GM10266 (cell line): ENCODE measurements at regions not wholly inside any gene's neighbourhood (a gene's known extent, or its start where the extent isn't known, plus 50 kb on each side); places are given as distances from the start of the nearest gene placed in this dataset.
"Not testable (repeated sequence)": the region's sequence is repeated elsewhere in the genome, so short reads cannot be mapped to it uniquely, and the experiment has no call there.

ENCODE experiments used
- DNase-seq: peaks from one replicate; pipeline ENCODE4 v3.0.0; 2012; ENCODE audit errors: extremely low spot score
- CTCF ChIP-seq: IDR thresholded peaks from 2 replicates; pipeline ENCODE4 v1.5.1; 2012; ENCODE audit warnings: mild to moderate bottlenecking, low read depth; ENCODE audit not compliant: control insufficient read depth, insufficient read depth; ENCODE audit errors: missing control alignments

GRCh38 chr14:105742531-105742848 lies 216.1 kb downstream of the TMEM121 start:
- no peak for DNase-seq
- TF ChIP-seq CTCF, result no peak

- DNase-seq, result not testable (repeated sequence)
These were observed 216.7 kb downstream of the TMEM121 start for GRCh38 chr14:105742904-105743701.

DNA sequence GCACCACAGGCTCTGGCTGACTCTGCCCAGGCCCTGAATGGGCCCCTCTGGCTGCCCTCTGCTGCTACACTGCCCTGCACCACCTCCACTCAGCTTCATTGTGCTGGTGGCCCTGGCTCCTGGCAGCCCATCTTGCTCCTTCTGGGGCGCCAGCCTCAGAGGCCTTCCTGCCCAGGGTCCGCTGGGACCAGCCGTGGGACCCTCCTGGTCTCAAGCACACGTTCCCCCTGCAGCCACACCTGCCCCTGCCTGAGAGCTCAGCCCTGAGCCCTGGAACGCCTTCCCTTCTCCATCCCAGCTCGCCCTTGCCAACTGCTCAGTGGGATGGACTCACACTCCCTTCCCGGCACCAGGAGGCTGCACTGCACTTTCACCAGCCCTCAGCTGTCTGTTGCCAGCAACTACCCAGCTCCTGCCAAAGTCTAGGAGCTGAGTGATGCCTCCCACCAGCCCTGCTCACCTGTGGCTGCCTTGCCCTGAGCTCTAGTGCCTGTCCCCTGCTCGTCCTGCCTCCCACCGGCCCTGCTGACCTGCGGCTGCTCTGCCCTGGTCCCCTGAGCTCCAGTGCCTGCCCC lies 217.9 kb downstream of the TMEM121 start:
- not testable (repeated sequence) for DNase-seq

DNA sequence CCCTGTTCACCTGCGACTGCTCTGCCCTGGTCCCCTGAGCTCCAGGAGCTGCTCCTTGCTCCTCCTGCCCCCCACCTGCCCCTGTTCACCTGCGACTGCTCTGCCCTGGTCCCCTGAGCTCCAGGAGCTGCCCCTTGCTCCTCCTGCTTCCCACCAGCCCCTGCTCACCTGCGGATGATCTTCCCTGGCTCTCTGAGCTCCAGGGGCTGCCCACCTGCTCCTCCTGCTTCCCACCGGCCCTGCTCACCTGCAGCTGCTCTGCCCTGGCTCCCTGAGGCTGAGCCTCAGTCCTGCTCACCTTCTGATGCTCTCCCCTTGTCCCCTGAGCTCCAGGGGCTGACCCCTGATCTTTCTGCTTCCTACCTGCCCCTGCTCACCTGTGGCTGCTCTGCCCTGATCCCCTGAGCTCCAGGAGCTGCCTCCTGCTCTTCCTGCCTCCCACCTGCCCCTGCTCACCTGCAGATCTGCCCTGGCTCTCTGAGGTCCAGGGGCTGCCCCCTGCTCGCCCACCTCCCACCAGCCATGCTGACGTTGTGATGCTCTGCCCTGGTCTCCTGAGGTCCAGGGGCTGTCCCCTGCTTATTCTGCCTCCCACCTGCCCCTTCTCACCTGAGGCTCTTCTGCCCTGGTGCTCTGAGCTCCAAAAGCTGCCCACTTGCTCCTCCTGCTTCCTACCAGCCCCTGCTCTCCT lies 219.2 kb downstream of the TMEM121 start:
- DNase-seq, result no peak
- TF ChIP-seq CTCF, result no peak

- no peak for TF ChIP-seq CTCF
- DNase-seq, result no peak
These were observed 219.7 kb downstream of the TMEM121 start for GRCh38 chr14:105746124-105746514.

DNA sequence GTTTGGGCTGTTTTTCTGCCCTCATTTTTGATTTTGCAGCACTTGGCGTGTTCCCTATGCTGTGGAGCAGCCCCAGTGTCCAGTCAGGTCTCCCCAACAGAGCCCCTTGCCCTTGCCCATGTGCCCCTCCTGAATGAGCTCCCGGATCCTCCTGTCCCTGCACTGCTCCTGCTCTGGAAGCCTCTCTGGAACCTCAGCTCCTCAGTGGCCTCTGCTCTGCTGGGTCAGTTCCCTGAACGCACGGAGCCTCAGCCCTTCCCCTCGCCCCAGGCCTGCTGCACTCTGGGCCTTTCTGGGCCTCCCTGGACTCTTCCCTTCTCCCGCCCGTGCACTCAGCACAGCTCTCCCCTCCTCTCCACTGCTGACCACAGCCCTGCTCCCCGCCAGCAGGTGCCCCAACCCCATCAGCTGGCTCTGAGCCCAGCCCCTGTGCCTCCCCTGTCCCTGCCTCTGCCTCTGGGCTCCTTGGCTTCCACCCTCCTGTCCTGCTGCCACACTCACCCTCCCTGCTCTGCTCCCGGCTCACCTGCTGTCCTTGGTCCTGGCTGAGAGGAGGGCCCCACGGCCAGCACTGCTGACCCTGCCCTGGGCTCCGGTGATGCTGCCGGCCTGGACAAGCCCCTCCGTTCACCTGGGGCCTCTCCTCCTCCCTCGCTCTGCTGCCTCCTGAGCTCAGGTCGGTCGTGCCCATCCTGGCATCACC lies 220.6 kb downstream of the TMEM121 start:
- DNase-seq, result not testable (repeated sequence)

DNA sequence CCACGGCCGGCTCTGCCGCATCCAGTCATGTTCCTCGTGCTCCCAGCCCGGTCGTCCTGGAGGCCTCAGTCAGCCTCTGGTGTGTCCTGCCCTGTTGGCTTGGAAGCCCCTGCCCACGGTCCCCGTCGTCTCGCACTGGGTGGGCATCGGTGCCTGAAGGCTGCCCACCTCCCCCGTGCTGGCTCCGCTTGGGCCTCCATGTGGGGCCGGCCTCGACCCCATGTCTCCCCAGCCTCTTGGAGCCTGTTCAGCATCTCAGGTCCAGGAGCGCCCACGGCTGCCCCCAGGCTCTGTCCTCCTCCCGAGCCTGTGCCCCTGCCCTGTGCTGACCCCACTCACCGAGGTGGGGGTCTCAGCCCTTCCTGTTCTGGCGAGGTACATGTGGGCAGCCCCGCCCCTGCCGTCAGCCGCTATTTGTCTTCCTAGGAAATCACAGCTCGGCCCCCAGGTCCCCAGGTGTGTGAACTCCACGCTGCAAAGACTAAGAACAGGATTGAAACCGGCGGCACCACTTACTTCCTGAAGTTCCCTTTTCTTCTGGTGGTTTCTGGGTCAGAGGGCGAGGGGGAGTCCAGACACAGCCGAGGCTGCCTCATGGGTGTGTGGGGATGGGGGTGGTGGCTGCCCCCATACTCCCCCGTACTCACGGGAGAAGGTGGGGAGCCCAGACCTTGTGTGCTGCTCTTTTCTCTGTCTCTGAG lies 221.3 kb downstream of the TMEM121 start:
- not testable (repeated sequence) for DNase-seq

DNA sequence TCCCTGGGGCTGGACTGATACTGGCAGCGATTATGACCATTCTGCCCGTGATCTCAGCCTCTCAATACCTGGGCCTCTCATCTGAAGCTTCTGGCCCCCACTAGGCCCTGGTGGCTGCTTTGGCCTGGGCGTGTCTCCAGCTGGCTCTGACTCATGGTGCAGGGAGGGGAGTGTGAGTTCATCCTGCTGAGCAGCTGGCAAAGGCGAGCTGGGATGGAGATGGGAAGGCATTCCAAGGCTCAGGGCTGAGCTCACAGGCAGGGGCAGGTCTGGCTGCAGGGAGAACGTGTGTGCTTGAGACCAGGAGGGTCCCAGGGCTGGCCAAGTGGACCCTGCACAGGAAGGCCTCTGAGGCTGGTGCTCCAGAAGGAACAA lies 221.8 kb downstream of the TMEM121 start:
- no peak for TF ChIP-seq CTCF
- no peak for DNase-seq

DNA sequence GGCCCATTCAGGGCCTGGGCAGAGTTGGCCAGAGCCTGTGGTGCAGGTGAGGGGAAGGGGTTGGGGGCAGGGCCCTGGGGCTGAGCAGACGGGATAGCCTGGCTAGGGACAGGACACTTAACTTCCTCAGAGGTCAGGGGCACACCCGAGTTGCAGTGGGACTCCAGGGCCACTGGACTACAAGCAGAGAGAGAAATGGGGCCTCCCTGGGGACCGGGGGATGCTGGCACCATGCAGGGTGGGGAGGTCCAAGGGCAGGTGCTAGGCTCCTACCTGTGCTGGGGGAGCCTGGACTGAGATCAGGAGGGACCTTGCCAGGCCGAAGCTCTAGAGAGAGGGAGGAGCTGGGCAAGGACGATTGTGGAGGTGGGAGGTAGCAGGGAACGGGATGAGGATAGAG lies 222.3 kb downstream of the TMEM121 start:
- DNase-seq, result not testable (repeated sequence)

DNA sequence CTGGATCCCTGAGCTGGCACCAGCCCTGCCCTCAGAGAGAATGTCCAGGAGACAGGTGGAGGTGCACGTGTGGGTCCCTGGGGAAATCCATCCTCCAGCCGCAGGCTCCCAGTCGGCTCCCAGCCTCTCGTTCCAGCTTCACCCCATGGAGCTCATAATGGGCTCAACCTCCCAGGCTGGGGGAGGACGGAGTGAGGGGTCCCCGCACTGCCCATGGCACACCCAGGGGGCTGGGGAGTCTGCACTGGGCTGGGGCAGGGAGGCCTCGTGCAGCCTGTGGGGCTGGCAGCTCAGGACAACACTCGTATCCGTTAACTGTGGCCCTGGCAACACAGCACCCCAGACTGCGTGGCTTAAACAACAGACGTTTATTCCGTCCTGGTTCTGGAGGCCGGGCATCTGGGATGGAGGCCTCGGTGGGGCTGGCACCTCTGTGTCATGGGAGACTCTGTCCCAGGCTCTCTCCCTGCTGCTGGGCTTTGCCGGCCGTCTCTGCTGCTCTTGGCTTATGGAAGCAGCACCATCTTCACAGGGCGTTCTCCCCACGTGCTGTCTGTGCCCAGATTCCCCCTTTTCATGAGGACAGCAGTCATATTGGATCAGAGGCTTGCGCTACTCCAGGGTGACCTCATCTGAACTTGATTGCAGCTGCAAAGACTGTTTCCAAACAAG lies 223.6 kb downstream of the TMEM121 start:
- not testable (repeated sequence) for DNase-seq

GRCh38 chr14:105751291-105751751 lies 224.9 kb downstream of the TMEM121 start:
- not testable (repeated sequence) for DNase-seq

DNA sequence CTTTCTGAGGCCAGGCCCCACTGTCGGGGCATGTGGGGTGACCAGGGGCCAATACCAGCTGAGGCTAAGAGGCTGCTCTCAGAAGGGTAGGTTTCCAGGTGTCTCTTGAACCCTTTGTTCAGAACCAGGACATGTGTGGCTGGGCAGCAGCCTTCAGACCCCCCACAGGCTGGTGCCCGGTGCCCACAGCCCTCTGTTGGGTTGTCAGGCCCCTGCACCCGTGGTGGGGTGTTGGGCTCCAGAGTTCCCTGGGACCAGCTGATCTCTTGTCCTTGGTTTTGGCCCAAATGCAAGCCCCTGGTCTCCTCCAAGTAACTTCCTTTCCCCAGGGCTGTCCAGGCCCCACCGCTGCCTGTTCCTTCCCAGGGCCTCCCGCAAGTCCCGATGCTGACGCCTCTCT lies 226.0 kb downstream of the TMEM121 start:
- DNase-seq, result not testable (repeated sequence)
